ENCODE measurements at regions not wholly inside any gene's neighbourhood (a gene's known extent, or its start where the extent isn't known, plus 50 kb on each side); places are given as distances from the start of the nearest gene placed in this dataset.

DNA sequence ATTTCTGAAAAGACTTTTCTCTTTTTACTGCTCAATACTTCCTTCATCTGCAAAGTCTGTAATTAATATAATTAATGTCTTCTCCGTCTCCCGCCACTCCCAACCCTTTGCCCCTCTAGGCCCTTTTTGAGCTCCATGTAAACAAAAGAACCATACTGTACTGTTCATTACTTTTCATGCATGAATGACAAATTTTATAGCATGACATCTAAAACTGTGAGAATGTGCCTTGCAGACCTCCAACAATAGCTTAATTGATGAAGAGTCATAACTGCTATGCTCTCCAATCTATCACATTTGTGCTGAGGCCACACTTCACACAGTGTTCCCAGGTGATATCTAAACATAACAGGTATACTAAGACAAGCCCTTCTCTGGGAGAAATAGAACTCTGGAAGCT is 1122.7 kb upstream of the ATXN7L3B start:
- TF ChIP-seq CTCF (IDR thresholded peaks at IDR 0.05) (no peak), POLR2A (IDR thresholded peaks at IDR 0.05) (no peak), EP300 (IDR thresholded peaks at IDR 0.05) (no peak)

All from suprapubic skin (tissue), 3 donors.